Left lung (tissue), 4 donors: ENCODE measurements at regions not wholly inside any gene's neighbourhood (a gene's known extent, or its start where the extent isn't known, plus 50 kb on each side); places are given as distances from the start of the nearest gene placed in this dataset.

Source experiments
- ATAC-seq: fragments of 200-7000 bp; cut with Tn5 transposase; one replicate; pipeline ENCODE4 v1.9.1; 2020; ENCODE audit warnings: moderate library complexity
- DNase-seq, 4 donors: peaks; one replicate each; pipeline ENCODE4 v3.0.0-alpha.2; 2013 to 2020
- H3K27ac ChIP-seq, 2 donors: fragments of 200-600 bp; sonication (generic) in 1 of 2; one replicate each; pipeline versions ENCODE4 v1.5.0 to v1.8.0; 2020 to 2021
- H3K27me3 ChIP-seq, 2 donors: fragments of 200-600 bp; sonication (generic) in 1 of 2; one replicate each; pipeline versions ENCODE4 v1.5.0 to v1.8.0; 2020 to 2021
- H3K36me3 ChIP-seq, 2 donors: fragments of 200-600 bp; sonication (generic) in 1 of 2; one replicate each; pipeline versions ENCODE4 v1.5.0 to v1.8.0; 2020 to 2021
- H3K4me1 ChIP-seq, 2 donors: fragments of 200-600 bp; one replicate each; pipeline ENCODE4 v1.8.0; 2021
- H3K4me3 ChIP-seq, 2 donors: fragments of 200-600 bp; sonication (generic) in 1 of 2; one replicate each; pipeline versions ENCODE4 v1.5.0 to v1.8.0; 2020 to 2021; ENCODE audit warnings: mild to moderate bottlenecking in 1 of 2
- H3K9me3 ChIP-seq, 2 donors: fragments of 200-600 bp; sonication (generic) in 1 of 2; one replicate each; pipeline versions ENCODE4 v1.5.0 to v1.8.0; 2020 to 2021
- intact Hi-C, 2 donors: fragments of 100-400 bp; cut with DNase I; formaldehyde crosslinking; loops; one replicate each; pipeline versions ENCODE4 v1.11.2 to v1.14.2; 2022
- TF ChIP-seq, protein P1 (sequence below), 2 donors: fragments of 200-600 bp; sonication (generic) in 1 of 2; IDR thresholded peaks; one replicate each; pipeline versions ENCODE4 v1.5.0 to v1.8.0; 2021; ENCODE audit warnings: antibody characterized with exemption in 2 of 2
- donor health status: DM: no; HTN: yes; CAD: no.
- donor health status: DM: no; HTN: no; CAD: no.

GRCh38 chr16:9425236-9425635, 333.8 kb downstream of the HAPSTR1 start:
- Histone ChIP-seq H3K36me3 (no peaks in the 10 kb centered on the region), H3K9me3 (no peaks in the 10 kb centered on the region), H3K27me3 (no peaks in the 10 kb centered on the region), H3K4me3 (no peak overlapping the region), H3K4me1 (no peaks in the 10 kb centered on the region), H3K27ac (no peak overlapping the region)
- TF ChIP-seq, protein P1, sequence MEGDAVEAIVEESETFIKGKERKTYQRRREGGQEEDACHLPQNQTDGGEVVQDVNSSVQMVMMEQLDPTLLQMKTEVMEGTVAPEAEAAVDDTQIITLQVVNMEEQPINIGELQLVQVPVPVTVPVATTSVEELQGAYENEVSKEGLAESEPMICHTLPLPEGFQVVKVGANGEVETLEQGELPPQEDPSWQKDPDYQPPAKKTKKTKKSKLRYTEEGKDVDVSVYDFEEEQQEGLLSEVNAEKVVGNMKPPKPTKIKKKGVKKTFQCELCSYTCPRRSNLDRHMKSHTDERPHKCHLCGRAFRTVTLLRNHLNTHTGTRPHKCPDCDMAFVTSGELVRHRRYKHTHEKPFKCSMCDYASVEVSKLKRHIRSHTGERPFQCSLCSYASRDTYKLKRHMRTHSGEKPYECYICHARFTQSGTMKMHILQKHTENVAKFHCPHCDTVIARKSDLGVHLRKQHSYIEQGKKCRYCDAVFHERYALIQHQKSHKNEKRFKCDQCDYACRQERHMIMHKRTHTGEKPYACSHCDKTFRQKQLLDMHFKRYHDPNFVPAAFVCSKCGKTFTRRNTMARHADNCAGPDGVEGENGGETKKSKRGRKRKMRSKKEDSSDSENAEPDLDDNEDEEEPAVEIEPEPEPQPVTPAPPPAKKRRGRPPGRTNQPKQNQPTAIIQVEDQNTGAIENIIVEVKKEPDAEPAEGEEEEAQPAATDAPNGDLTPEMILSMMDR (IDR thresholded peaks at IDR 0.05) = no peak
- intact Hi-C loops = loop anchor here in 1 of 2 donors (10.0 kb wide), 1 partner anchor 60 kb away; no protein-coding TSS in a partner anchor
- no peak for DNase-seq
- no peak for ATAC-seq

- no peak for ATAC-seq
- H3K36me3 ChIP-seq = no peaks in the 10 kb centered on the region
- H3K4me1 ChIP-seq = no peaks in the 10 kb centered on the region
- H3K4me3 ChIP-seq = no peak overlapping the region
- H3K27me3 ChIP-seq = no peaks in the 10 kb centered on the region
- TF ChIP-seq, protein P1 (IDR thresholded peaks at IDR 0.05) = no peak
- DNase-seq = no peak
- intact Hi-C loops = loop anchor here in 1 of 2 donors (10.0 kb wide), 1 partner anchor 64 kb away; no protein-coding TSS in a partner anchor
- H3K27ac ChIP-seq = no peak overlapping the region
- H3K9me3 ChIP-seq = no peaks in the 10 kb centered on the region
Measured at GRCh38 chr16:9428355-9429005, 337.0 kb downstream of the HAPSTR1 start.

DNA sequence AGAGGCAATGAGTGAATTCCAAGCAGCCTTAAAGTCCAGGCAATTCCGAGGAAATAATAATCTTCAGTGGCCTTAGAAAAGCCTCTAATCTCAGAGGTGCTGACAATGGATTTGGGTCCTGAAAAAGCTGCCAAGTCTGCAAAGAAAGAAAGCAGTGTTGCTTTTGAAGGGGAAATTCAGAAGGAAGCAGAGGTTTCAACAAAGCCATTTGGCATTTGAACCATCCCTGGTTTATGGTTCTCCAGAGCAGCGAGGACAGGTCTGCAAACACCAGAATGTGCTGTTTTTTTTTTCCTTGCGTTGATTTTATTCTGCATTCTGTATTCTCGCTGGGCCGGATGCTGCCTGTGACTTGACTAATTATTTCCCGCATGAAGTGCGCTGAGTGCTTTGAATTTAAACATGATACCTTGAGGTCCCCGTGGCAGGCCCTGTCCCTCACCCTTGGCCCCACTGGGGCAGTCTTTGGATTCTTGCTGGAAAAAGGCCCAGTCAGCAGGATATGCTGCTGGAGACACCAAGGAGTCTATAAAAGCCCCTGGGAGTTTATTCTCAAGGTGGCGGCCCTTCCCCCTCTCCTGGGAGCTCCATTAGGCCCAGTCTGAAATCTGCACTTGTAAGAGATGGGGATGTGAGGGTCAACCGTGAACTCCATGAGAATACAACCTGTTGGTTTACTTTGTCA, 338.3 kb downstream of the HAPSTR1 start:
- TF ChIP-seq, protein P1 (IDR thresholded peaks at IDR 0.05) = no peak
- Histone ChIP-seq H3K9me3 (no peaks in the 10 kb centered on the region), H3K36me3 (no peaks in the 10 kb centered on the region), H3K27ac (no peak overlapping the region), H3K27me3 (no peaks in the 10 kb centered on the region), H3K4me1 (no peaks in the 10 kb centered on the region), H3K4me3 (no peak overlapping the region)
- intact Hi-C loops = loop anchor here in 1 of 2 donors (10.0 kb wide), 1 partner anchor 65 kb away; no protein-coding TSS in a partner anchor
- ATAC-seq = no peak
- DNase-seq = no peak

DNA sequence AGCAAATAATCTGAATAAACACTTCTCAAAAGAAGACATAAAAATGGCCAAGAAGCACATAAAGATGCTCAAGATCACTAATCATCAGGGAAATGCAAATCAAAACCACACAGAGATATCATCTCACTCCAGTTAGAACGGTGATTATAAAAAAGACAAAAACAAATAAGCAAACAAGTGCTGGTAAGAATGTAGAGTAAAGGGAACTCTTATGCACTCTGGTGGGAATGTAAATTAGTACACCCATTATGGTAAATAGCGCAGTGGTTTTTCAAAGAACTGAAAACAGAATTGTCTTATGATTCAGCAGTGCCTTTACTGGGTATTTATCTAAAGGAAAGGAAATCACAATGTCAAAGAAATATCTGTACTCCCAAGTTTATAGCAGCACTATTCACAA, 343.2 kb downstream of the HAPSTR1 start:
- Histone ChIP-seq H3K27me3 (no peaks in the 10 kb centered on the region), H3K4me1 (no peaks in the 10 kb centered on the region), H3K9me3 (peaks cover 0 to 4% of the 10 kb centered on the region in 2 donors), H3K36me3 (no peaks in the 10 kb centered on the region), H3K27ac (no peak overlapping the region), H3K4me3 (no peak overlapping the region)
- ATAC-seq (no peak), DNase-seq (no peak)
- TF ChIP-seq, protein P1 (IDR thresholded peaks at IDR 0.05) = no peak
- intact Hi-C loops = no loop called here

DNA sequence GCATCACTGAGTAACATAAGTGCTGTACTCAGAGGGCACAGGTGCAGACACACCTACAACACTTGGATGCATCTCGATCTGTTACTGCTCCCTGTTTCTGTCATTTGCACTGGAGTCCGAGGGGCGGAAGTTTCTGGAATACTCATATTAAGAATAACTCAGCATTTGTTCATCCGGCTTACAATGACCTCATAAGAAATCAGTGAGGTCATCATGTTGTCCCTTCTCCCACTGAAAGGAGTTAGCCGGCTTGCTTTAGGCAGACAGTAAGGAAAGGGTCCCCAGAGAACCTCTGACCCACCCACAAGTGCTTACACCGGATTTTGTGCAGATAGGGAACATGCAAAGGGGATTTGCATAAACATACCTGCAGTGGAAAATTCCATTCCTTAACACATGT, 344.7 kb downstream of the HAPSTR1 start:
- Histone ChIP-seq H3K27me3 (no peaks in the 10 kb centered on the region), H3K9me3 (peaks cover 0 to 4% of the 10 kb centered on the region in 2 donors), H3K36me3 (no peaks in the 10 kb centered on the region), H3K4me3 (no peak overlapping the region), H3K27ac (no peak overlapping the region), H3K4me1 (no peaks in the 10 kb centered on the region)
- ATAC-seq = no peak
- intact Hi-C loops = no loop called here
- TF ChIP-seq, protein P1 (IDR thresholded peaks at IDR 0.05) = no peak
- no peak for DNase-seq
